Colonic mucosa (tissue), 4 donors: ENCODE measurements at regions not wholly inside any gene's neighbourhood (a gene's known extent, or its start where the extent isn't known, plus 50 kb on each side); places are given as distances from the start of the nearest gene placed in this dataset.

Experiments used
- DNase-seq: peaks from one replicate; pipeline ENCODE4 v3.0.0-alpha.2; 2020
- H3K27ac ChIP-seq: fragments of 200-600 bp; one replicate; pipeline ENCODE4 v1.8.0; 2021
- H3K27me3 ChIP-seq: fragments of 200-600 bp; one replicate; pipeline ENCODE4 v1.8.0; 2021
- H3K36me3 ChIP-seq: fragments of 200-600 bp; one replicate; pipeline ENCODE4 v1.8.0; 2021
- H3K4me1 ChIP-seq: fragments of 200-600 bp; one replicate; pipeline ENCODE4 v1.8.0; 2021; ENCODE audit warnings: mild to moderate bottlenecking
- H3K4me3 ChIP-seq: fragments of 200-600 bp; one replicate; pipeline ENCODE4 v1.8.0; 2021
- H3K9ac ChIP-seq, 2 donors: one replicate each; pipeline ENCODE4 v1.7.0; 2013; ENCODE audit warnings: control low read depth in 2 of 2, low read depth in 2 of 2, low read length in 2 of 2
- H3K9me3 ChIP-seq: fragments of 200-600 bp; one replicate; pipeline ENCODE4 v1.8.0; 2021
- intact Hi-C: fragments of 100-400 bp; cut with DNase I; formaldehyde crosslinking; loops from one replicate; pipeline ENCODE4 v1.14.1; 2022
- TF ChIP-seq, protein P1 (sequence below): fragments of 200-600 bp; IDR thresholded peaks from one replicate; pipeline ENCODE4 v1.8.0; 2022; ENCODE audit warnings: antibody characterized with exemption, mild to moderate bottlenecking
- donor health status: healthy.
- donor health status: DM: no; HTN: no; CAD: no.
- donor health status: DM: no; HTN: no; CAD: no.

- H3K27me3 ChIP-seq = no peaks in the 10 kb centered on the region
- TF ChIP-seq, protein P1, sequence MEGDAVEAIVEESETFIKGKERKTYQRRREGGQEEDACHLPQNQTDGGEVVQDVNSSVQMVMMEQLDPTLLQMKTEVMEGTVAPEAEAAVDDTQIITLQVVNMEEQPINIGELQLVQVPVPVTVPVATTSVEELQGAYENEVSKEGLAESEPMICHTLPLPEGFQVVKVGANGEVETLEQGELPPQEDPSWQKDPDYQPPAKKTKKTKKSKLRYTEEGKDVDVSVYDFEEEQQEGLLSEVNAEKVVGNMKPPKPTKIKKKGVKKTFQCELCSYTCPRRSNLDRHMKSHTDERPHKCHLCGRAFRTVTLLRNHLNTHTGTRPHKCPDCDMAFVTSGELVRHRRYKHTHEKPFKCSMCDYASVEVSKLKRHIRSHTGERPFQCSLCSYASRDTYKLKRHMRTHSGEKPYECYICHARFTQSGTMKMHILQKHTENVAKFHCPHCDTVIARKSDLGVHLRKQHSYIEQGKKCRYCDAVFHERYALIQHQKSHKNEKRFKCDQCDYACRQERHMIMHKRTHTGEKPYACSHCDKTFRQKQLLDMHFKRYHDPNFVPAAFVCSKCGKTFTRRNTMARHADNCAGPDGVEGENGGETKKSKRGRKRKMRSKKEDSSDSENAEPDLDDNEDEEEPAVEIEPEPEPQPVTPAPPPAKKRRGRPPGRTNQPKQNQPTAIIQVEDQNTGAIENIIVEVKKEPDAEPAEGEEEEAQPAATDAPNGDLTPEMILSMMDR = no peak
- no peaks in the 10 kb centered on the region for H3K9me3 ChIP-seq
- no peak overlapping the region for H3K9ac ChIP-seq
- H3K4me1 ChIP-seq = no peaks in the 10 kb centered on the region
- no peak overlapping the region for H3K27ac ChIP-seq
- H3K4me3 ChIP-seq = no peak overlapping the region
- no peaks in the 10 kb centered on the region for H3K36me3 ChIP-seq
- no peak for DNase-seq
- intact Hi-C loops = no loop called here
These were observed 382.5 kb upstream of the ADGRL3 start for GRCh38 chr4:60817609-60818008.

- no peaks in the 10 kb centered on the region for H3K27me3 ChIP-seq
- H3K36me3 ChIP-seq = no peaks in the 10 kb centered on the region
- H3K27ac ChIP-seq = no peak overlapping the region
- no peaks in the 10 kb centered on the region for H3K9me3 ChIP-seq
- no peak overlapping the region for H3K4me3 ChIP-seq
- no peak for DNase-seq
- no peak overlapping the region for H3K9ac ChIP-seq
- no peaks in the 10 kb centered on the region for H3K4me1 ChIP-seq
- TF ChIP-seq, protein P1 = no peak
- intact Hi-C loops = no loop called here
These were observed 377.1 kb upstream of the ADGRL3 start for GRCh38 chr4:60822986-60823385.

GRCh38 chr4:60840020-60840419 is 360.1 kb upstream of the ADGRL3 start:
- Histone ChIP-seq H3K9ac (no peak overlapping the region), H3K9me3 (no peaks in the 10 kb centered on the region), H3K36me3 (no peaks in the 10 kb centered on the region), H3K27me3 (no peaks in the 10 kb centered on the region), H3K4me3 (no peak overlapping the region), H3K27ac (no peak overlapping the region), H3K4me1 (no peaks in the 10 kb centered on the region)
- TF ChIP-seq, protein P1 = no peak
- intact Hi-C loops = no loop called here
- no peak for DNase-seq

DNA sequence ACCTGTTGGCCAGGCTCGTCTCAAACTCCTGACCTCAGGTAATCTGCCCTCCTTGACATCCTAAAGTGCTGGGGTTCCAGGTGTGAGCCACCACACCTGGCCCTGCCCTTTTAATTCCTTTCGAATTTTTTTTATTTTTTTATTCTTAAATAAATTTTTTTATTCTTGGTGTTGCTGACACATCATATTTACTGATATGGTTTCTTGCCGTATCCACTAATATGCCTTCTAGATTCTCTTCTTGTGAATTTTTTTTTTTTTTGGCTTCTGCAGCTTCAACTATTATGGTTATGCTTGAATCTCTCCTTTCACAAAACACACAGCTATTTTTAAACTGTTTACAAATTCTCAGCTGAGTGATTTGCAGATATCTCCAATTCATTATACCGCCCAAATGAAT is 353.4 kb upstream of the ADGRL3 start:
- intact Hi-C loops = no loop called here
- Histone ChIP-seq H3K27me3 (no peaks in the 10 kb centered on the region), H3K4me3 (no peak overlapping the region), H3K4me1 (no peaks in the 10 kb centered on the region), H3K9ac (no peak overlapping the region), H3K27ac (no peak overlapping the region), H3K9me3 (no peaks in the 10 kb centered on the region), H3K36me3 (no peaks in the 10 kb centered on the region)
- DNase-seq = no peak
- TF ChIP-seq, protein P1 = no peak

- Histone ChIP-seq H3K9ac (no peak overlapping the region), H3K27me3 (no peaks in the 10 kb centered on the region), H3K9me3 (no peaks in the 10 kb centered on the region), H3K4me1 (no peaks in the 10 kb centered on the region), H3K36me3 (no peaks in the 10 kb centered on the region), H3K4me3 (no peak overlapping the region), H3K27ac (no peak overlapping the region)
- intact Hi-C loops = no loop called here
- no peak for DNase-seq
- TF ChIP-seq, protein P1 = no peak
These were observed 352.5 kb upstream of the ADGRL3 start for GRCh38 chr4:60847614-60848013.
